ENCODE measurements at regions not wholly inside any gene's neighbourhood (a gene's known extent, or its start where the extent isn't known, plus 50 kb on each side); places are given as distances from the start of the nearest gene placed in this dataset.

GRCh38 chr16:73434621-73435020, 386.7 kb upstream of the ZFHX3 start:
- no peak overlapping the region for H3K4me3 ChIP-seq (replicated peaks; ENCODE audit: low read depth, low read length)
- TF ChIP-seq CTCF (IDR thresholded peaks at IDR 0.05; ENCODE audit: low read depth, low read length, missing control alignments), result no peak
- no peak for DNase-seq (ENCODE audit: extremely low read depth, low read depth)

- no peak overlapping the region for H3K4me3 ChIP-seq (replicated peaks; ENCODE audit: low read depth, low read length)
- TF ChIP-seq CTCF (IDR thresholded peaks at IDR 0.05; ENCODE audit: low read depth, low read length, missing control alignments), result no peak
- no peak for DNase-seq (ENCODE audit: extremely low read depth, low read depth)
These were observed 385.9 kb upstream of the ZFHX3 start for GRCh38 chr16:73433731-73434307.

- DNase-seq (ENCODE audit: extremely low read depth, low read depth), result no peak
- no peak overlapping the region for H3K4me3 ChIP-seq (replicated peaks; ENCODE audit: low read depth, low read length)
- no peak for TF ChIP-seq CTCF (IDR thresholded peaks at IDR 0.05; ENCODE audit: low read depth, low read length, missing control alignments)
These were observed 385.2 kb upstream of the ZFHX3 start for GRCh38 chr16:73432850-73433730.

- no peak overlapping the region for H3K4me3 ChIP-seq (replicated peaks; ENCODE audit: low read depth, low read length)
- DNase-seq (ENCODE audit: extremely low read depth, low read depth), result no peak
- no peak for TF ChIP-seq CTCF (IDR thresholded peaks at IDR 0.05; ENCODE audit: low read depth, low read length, missing control alignments)
These were observed 382.2 kb upstream of the ZFHX3 start for GRCh38 chr16:73430138-73430537.

GRCh38 chr16:73428121-73428520, 380.2 kb upstream of the ZFHX3 start:
- TF ChIP-seq CTCF (IDR thresholded peaks at IDR 0.05; ENCODE audit: low read depth, low read length, missing control alignments), result no peak
- H3K4me3 ChIP-seq (replicated peaks; ENCODE audit: low read depth, low read length), result no peak overlapping the region
- no peak for DNase-seq (ENCODE audit: extremely low read depth, low read depth)

GRCh38 chr16:73427164-73427563, 379.2 kb upstream of the ZFHX3 start:
- H3K4me3 ChIP-seq (replicated peaks; ENCODE audit: low read depth, low read length), result no peak overlapping the region
- TF ChIP-seq CTCF (IDR thresholded peaks at IDR 0.05; ENCODE audit: low read depth, low read length, missing control alignments), result no peak
- no peak for DNase-seq (ENCODE audit: extremely low read depth, low read depth)

All from HFF-Myc (cell line).